ENCODE measurements at regions not wholly inside any gene's neighbourhood (a gene's known extent, or its start where the extent isn't known, plus 50 kb on each side); places are given as distances from the start of the nearest gene placed in this dataset.

DNA sequence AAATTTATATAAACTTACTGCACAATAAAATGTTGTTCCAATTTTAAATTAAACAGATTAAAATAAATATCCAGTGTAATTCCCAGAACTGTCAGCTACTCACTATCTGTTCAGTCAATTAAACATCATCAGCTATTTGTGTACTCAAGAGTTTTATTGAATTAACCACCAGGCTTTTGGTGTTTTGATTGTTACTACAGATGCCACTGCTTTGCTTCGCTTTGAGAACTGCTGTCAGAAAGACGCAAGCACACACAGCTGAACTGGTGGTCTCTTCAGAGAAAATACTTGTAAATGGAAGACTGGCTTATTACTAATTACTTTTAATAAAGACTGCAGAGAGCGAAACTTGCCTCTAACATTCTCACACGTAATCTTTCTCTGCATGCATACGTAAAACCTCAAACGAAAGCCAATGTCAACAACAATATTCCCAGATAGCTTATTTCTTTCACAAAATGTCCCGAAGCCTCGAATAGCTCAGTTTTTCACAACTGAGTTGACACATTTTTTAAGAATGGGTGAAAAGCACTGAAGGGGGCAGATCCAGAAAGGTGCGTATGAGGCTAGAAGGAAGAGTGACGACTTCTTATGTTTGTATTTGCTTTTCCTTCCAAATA is 259.6 kb upstream of the RPS23 start:
- TF ChIP-seq CTCF (IDR thresholded peaks at IDR 0.05) (no peak), POLR2A (IDR thresholded peaks at IDR 0.05) (no peak), EP300 (IDR thresholded peaks at IDR 0.05) (no peak)

All from upper lobe of left lung (tissue), 4 donors.